Upper lobe of right lung (tissue), 1 donor: ENCODE measurements at regions not wholly inside any gene's neighbourhood (a gene's known extent, or its start where the extent isn't known, plus 50 kb on each side); places are given as distances from the start of the nearest gene placed in this dataset.

Experiments used
- ATAC-seq: fragments of 200-7000 bp; cut with Tn5 transposase; one replicate; pipeline ENCODE4 v1.9.1; 2020; ENCODE audit warnings: mild to moderate bottlenecking, moderate library complexity
- DNase-seq: peaks from one replicate; pipeline ENCODE4 v3.0.0-alpha.2; 2020
- H3K27ac ChIP-seq: fragments of 200-600 bp; one replicate; pipeline ENCODE4 v1.8.0; 2022
- H3K27me3 ChIP-seq: fragments of 200-600 bp; one replicate; pipeline ENCODE4 v1.8.0; 2022; ENCODE audit warnings: mild to moderate bottlenecking
- H3K36me3 ChIP-seq: fragments of 200-600 bp; one replicate; pipeline ENCODE4 v1.8.0; 2022
- H3K4me1 ChIP-seq: fragments of 200-600 bp; one replicate; pipeline ENCODE4 v1.8.0; 2022
- H3K4me3 ChIP-seq: fragments of 200-600 bp; one replicate; pipeline ENCODE4 v1.8.0; 2022; ENCODE audit warnings: mild to moderate bottlenecking
- H3K9me3 ChIP-seq: fragments of 200-600 bp; one replicate; pipeline ENCODE4 v1.8.0; 2022
- intact Hi-C: fragments of 100-400 bp; cut with DNase I; formaldehyde crosslinking; loops from one replicate; pipeline ENCODE4 v1.11.0; 2022
- TF ChIP-seq, protein P1 (sequence below): fragments of 200-600 bp; IDR thresholded peaks from one replicate; pipeline ENCODE4 v1.8.0; 2022; ENCODE audit warnings: antibody characterized with exemption
- donor health status: DM: no; HTN: yes; CAD: no; lungs with severe emphysema.

- ATAC-seq, result no peak
- no peaks in the 10 kb centered on the region for H3K36me3 ChIP-seq
- no peaks in the 10 kb centered on the region for H3K9me3 ChIP-seq
- no peak overlapping the region for H3K27ac ChIP-seq
- no peaks in the 10 kb centered on the region for H3K4me1 ChIP-seq
- TF ChIP-seq, protein P1, sequence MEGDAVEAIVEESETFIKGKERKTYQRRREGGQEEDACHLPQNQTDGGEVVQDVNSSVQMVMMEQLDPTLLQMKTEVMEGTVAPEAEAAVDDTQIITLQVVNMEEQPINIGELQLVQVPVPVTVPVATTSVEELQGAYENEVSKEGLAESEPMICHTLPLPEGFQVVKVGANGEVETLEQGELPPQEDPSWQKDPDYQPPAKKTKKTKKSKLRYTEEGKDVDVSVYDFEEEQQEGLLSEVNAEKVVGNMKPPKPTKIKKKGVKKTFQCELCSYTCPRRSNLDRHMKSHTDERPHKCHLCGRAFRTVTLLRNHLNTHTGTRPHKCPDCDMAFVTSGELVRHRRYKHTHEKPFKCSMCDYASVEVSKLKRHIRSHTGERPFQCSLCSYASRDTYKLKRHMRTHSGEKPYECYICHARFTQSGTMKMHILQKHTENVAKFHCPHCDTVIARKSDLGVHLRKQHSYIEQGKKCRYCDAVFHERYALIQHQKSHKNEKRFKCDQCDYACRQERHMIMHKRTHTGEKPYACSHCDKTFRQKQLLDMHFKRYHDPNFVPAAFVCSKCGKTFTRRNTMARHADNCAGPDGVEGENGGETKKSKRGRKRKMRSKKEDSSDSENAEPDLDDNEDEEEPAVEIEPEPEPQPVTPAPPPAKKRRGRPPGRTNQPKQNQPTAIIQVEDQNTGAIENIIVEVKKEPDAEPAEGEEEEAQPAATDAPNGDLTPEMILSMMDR, result no peak
- no peak overlapping the region for H3K4me3 ChIP-seq
- intact Hi-C loops, result no loop called here
- DNase-seq, result no peak
- no peaks in the 10 kb centered on the region for H3K27me3 ChIP-seq
Measured at GRCh38 chrX:40506201-40506985, 74.4 kb upstream of the ATP6AP2 start.

DNA sequence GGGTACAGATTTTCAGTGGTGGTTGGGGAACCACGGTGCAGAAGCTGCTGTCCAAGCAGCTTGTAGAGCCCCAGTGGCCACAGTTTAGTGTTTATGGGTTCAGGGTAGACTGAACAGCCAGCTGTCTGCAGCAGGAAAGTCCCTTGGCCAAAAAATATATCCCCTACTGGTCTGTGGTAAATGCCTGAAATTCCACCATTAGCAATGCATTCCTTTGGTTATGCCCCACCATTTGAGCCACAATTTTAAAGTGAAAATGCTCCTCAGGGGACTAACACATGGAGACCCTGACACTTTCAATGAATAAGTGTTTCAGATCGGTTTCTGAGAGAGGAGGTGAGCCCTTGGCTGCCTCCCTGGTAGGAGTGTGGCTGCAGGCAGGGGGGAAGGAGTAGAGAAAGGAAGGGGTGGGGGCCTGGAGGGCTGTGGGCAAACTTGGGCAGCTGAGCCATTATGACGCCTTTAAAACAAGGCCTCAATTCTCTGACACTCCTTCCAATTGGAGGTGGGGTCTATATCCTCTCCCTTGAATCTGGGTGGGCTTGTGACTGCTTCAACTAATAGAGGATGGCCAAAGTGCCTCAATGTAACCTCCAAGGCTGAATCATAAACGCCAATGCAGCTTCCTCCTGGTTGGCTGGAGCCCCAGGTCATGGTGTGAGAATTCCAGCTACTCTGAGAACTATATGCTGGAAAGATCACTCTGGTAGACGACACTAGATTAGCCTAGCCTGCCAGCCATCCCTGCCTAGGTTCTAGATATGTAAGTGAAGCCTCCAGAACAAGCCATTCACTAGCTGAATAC, 75.8 kb upstream of the ATP6AP2 start:
- Histone ChIP-seq H3K4me3 (no peak overlapping the region), H3K9me3 (no peaks in the 10 kb centered on the region), H3K27me3 (no peaks in the 10 kb centered on the region), H3K4me1 (no peaks in the 10 kb centered on the region), H3K27ac (no peak overlapping the region), H3K36me3 (no peaks in the 10 kb centered on the region)
- TF ChIP-seq, protein P1, result no peak
- ATAC-seq (no peak), DNase-seq (no peak)
- intact Hi-C loops, result no loop called here

DNA sequence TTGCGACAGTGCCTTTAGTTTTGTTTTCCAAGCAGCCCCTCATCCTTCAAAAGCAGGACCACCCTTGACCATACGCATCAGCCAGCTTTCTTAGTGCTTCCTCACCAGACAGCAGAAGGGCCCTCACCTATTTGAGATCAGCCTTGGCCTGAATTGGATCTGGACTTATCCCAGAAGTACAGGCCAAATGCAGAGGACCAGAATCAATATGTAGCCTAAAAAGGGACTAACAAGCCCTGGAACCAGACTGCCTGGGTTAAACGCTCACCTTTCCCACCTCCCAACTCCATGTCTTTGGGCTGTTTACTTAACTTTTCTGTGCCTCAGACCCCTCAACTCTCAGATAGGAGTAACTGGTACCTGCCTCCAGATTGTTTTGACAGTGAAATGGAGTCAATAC, 77.7 kb upstream of the ATP6AP2 start:
- Histone ChIP-seq H3K27me3 (no peaks in the 10 kb centered on the region), H3K36me3 (no peaks in the 10 kb centered on the region), H3K27ac (no peak overlapping the region), H3K9me3 (no peaks in the 10 kb centered on the region), H3K4me1 (no peaks in the 10 kb centered on the region), H3K4me3 (no peak overlapping the region)
- intact Hi-C loops, result no loop called here
- ATAC-seq (no peak), DNase-seq (no peak)
- TF ChIP-seq, protein P1, result no peak

- intact Hi-C loops, result no loop called here
- H3K9me3 ChIP-seq, result no peaks in the 10 kb centered on the region
- H3K36me3 ChIP-seq, result no peaks in the 10 kb centered on the region
- TF ChIP-seq, protein P1, result no peak
- no peaks in the 10 kb centered on the region for H3K27me3 ChIP-seq
- no peak for DNase-seq
- H3K4me1 ChIP-seq, result no peaks in the 10 kb centered on the region
- H3K4me3 ChIP-seq, result no peak overlapping the region
- no peak overlapping the region for H3K27ac ChIP-seq
- no peak for ATAC-seq
Measured at GRCh38 chrX:40502688-40503087, 78.1 kb upstream of the ATP6AP2 start.

DNA sequence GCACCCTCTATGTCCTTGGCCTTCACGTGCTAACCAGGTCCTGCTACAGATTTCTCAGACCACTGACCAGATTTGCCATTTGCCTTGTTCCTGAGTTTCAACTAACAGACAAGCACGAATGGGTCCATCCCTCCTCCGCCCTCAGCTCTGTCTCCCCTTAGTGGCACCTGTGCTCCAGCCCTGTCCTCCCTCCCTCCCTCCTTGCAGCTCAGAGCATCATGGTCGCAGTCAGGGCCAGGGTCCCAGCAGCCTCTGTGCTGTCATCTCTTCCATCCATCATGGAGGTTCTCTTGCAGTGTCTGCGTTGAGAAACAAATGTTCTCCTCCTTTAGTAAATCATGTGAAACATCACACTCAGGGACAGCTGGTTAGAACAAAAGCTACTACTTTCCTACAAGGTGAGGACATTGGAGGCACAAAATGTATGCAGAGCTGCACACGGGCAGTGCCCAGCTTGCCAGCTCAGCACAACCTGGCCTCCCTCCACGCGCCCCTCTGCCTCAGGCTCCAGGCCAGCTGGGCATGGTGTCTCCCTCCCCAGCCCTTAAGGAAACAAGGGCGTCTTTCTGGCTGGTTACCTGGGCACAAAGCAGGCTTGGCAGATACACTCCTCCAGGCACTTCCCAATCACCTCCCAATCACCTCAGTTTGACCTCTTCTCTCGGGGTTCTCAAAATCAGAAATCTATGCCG, 79.5 kb upstream of the ATP6AP2 start:
- intact Hi-C loops, result no loop called here
- H3K9me3 ChIP-seq, result no peaks in the 10 kb centered on the region
- no peak overlapping the region for H3K27ac ChIP-seq
- TF ChIP-seq, protein P1, result no peak
- H3K27me3 ChIP-seq, result no peaks in the 10 kb centered on the region
- DNase-seq, result no peak
- no peaks in the 10 kb centered on the region for H3K4me1 ChIP-seq
- no peaks in the 10 kb centered on the region for H3K36me3 ChIP-seq
- no peak for ATAC-seq
- no peak overlapping the region for H3K4me3 ChIP-seq
